ENCODE measurements at regions not wholly inside any gene's neighbourhood (a gene's known extent, or its start where the extent isn't known, plus 50 kb on each side); places are given as distances from the start of the nearest gene placed in this dataset.

GRCh38 chr5:174489215-174489614 lies 235.2 kb upstream of the MSX2 start:
- TF ChIP-seq, protein P1, sequence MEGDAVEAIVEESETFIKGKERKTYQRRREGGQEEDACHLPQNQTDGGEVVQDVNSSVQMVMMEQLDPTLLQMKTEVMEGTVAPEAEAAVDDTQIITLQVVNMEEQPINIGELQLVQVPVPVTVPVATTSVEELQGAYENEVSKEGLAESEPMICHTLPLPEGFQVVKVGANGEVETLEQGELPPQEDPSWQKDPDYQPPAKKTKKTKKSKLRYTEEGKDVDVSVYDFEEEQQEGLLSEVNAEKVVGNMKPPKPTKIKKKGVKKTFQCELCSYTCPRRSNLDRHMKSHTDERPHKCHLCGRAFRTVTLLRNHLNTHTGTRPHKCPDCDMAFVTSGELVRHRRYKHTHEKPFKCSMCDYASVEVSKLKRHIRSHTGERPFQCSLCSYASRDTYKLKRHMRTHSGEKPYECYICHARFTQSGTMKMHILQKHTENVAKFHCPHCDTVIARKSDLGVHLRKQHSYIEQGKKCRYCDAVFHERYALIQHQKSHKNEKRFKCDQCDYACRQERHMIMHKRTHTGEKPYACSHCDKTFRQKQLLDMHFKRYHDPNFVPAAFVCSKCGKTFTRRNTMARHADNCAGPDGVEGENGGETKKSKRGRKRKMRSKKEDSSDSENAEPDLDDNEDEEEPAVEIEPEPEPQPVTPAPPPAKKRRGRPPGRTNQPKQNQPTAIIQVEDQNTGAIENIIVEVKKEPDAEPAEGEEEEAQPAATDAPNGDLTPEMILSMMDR (IDR thresholded peaks at IDR 0.05; ENCODE audit: extremely low read depth in 1 of 2, insufficient read depth in 1 of 2, low read depth in 1 of 2, low read length in 2 of 2) = no peak
- TF ChIP-seq, protein P2, sequence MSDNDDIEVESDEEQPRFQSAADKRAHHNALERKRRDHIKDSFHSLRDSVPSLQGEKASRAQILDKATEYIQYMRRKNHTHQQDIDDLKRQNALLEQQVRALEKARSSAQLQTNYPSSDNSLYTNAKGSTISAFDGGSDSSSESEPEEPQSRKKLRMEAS (IDR thresholded peaks at IDR 0.05; ENCODE audit: insufficient read depth, insufficient read length) = no peak
- TF ChIP-seq POLR2A (IDR thresholded peaks at IDR 0.05; ENCODE audit: low read depth, low read length) (no peak), POLR2AphosphoS5 (IDR thresholded peaks at IDR 0.05; ENCODE audit: insufficient read depth, low read depth, low read length) (no peak), MYC (IDR thresholded peaks at IDR 0.05; ENCODE audit: low read depth, low read length) (no peak)
